Upper lobe of right lung (tissue), 1 donor: ENCODE measurements at regions not wholly inside any gene's neighbourhood (a gene's known extent, or its start where the extent isn't known, plus 50 kb on each side); places are given as distances from the start of the nearest gene placed in this dataset.

Experiments used
- ATAC-seq: fragments of 200-7000 bp; cut with Tn5 transposase; one replicate; pipeline ENCODE4 v1.9.1; 2020; ENCODE audit warnings: mild to moderate bottlenecking, moderate library complexity
- DNase-seq: peaks from one replicate; pipeline ENCODE4 v3.0.0-alpha.2; 2020
- H3K27ac ChIP-seq: fragments of 200-600 bp; one replicate; pipeline ENCODE4 v1.8.0; 2022
- H3K27me3 ChIP-seq: fragments of 200-600 bp; one replicate; pipeline ENCODE4 v1.8.0; 2022; ENCODE audit warnings: mild to moderate bottlenecking
- H3K36me3 ChIP-seq: fragments of 200-600 bp; one replicate; pipeline ENCODE4 v1.8.0; 2022
- H3K4me1 ChIP-seq: fragments of 200-600 bp; one replicate; pipeline ENCODE4 v1.8.0; 2022
- H3K4me3 ChIP-seq: fragments of 200-600 bp; one replicate; pipeline ENCODE4 v1.8.0; 2022; ENCODE audit warnings: mild to moderate bottlenecking
- H3K9me3 ChIP-seq: fragments of 200-600 bp; one replicate; pipeline ENCODE4 v1.8.0; 2022
- CTCF ChIP-seq: fragments of 200-600 bp; IDR thresholded peaks from one replicate; pipeline ENCODE4 v1.8.0; 2022; ENCODE audit warnings: antibody characterized with exemption
- intact Hi-C: fragments of 100-400 bp; cut with DNase I; formaldehyde crosslinking; loops from one replicate; pipeline ENCODE4 v1.11.0; 2022
- donor health status: DM: no; HTN: yes; CAD: no; lungs with severe emphysema.

- no peaks in the 10 kb centered on the region for H3K36me3 ChIP-seq
- ATAC-seq (no peak), DNase-seq (no peak)
- no peak overlapping the region for H3K27ac ChIP-seq
- H3K9me3 ChIP-seq: no peaks in the 10 kb centered on the region
- no peak overlapping the region for H3K4me3 ChIP-seq
- intact Hi-C loops: no loop called here
- no peaks in the 10 kb centered on the region for H3K4me1 ChIP-seq
- no peaks in the 10 kb centered on the region for H3K27me3 ChIP-seq
- no peak for TF ChIP-seq CTCF
These were observed 565.9 kb upstream of the FBXO33 start for GRCh38 chr14:39998114-39998513.

GRCh38 chr14:39991041-39991440, 558.8 kb upstream of the FBXO33 start:
- intact Hi-C loops: no loop called here
- Histone ChIP-seq H3K27ac (no peak overlapping the region), H3K27me3 (no peaks in the 10 kb centered on the region), H3K36me3 (no peaks in the 10 kb centered on the region), H3K4me3 (no peak overlapping the region), H3K4me1 (no peaks in the 10 kb centered on the region), H3K9me3 (no peaks in the 10 kb centered on the region)
- ATAC-seq (no peak), DNase-seq (no peak)
- no peak for TF ChIP-seq CTCF

GRCh38 chr14:39988939-39989338, 556.7 kb upstream of the FBXO33 start:
- no peaks in the 10 kb centered on the region for H3K9me3 ChIP-seq
- no peak for DNase-seq
- intact Hi-C loops: no loop called here
- H3K36me3 ChIP-seq: no peaks in the 10 kb centered on the region
- H3K4me1 ChIP-seq: no peaks in the 10 kb centered on the region
- H3K4me3 ChIP-seq: no peak overlapping the region
- no peaks in the 10 kb centered on the region for H3K27me3 ChIP-seq
- no peak overlapping the region for H3K27ac ChIP-seq
- no peak for ATAC-seq
- peak; percentile 40 for TF ChIP-seq CTCF

DNA sequence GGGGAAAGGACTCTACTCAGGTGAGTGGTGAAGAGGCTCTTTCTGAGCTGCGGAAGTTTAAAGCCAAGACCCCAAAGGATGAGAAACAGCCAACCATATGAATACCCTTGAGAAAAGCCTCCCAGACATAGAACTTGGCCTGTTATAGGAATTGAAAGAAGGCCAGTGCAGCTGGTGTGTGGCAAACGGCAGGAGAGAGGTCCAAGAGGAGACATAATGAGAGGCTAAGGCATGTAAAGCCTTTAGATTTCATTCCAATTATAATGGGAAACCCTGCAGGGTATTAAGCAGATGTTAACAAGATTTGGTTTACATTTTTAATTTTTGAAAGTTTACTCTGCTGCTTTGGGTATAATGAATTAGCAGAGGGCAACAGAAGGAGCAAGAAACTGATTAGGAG, 552.1 kb upstream of the FBXO33 start:
- H3K4me3 ChIP-seq: no peak overlapping the region
- H3K27ac ChIP-seq: no peak overlapping the region
- TF ChIP-seq CTCF: no peak
- DNase-seq (no peak), ATAC-seq (no peak)
- H3K4me1 ChIP-seq: no peaks in the 10 kb centered on the region
- intact Hi-C loops: no loop called here
- no peaks in the 10 kb centered on the region for H3K27me3 ChIP-seq
- no peaks in the 10 kb centered on the region for H3K9me3 ChIP-seq
- H3K36me3 ChIP-seq: no peaks in the 10 kb centered on the region

- ATAC-seq (no peak), DNase-seq (no peak)
- intact Hi-C loops: no loop called here
- TF ChIP-seq CTCF: no peak
- Histone ChIP-seq H3K27ac (no peak overlapping the region), H3K4me3 (no peak overlapping the region), H3K36me3 (no peaks in the 10 kb centered on the region), H3K27me3 (no peaks in the 10 kb centered on the region), H3K9me3 (no peaks in the 10 kb centered on the region), H3K4me1 (no peaks in the 10 kb centered on the region)
These were observed 545.0 kb upstream of the FBXO33 start for GRCh38 chr14:39977198-39977597.

- Histone ChIP-seq H3K4me1 (no peaks in the 10 kb centered on the region), H3K27ac (no peak overlapping the region), H3K4me3 (no peak overlapping the region), H3K9me3 (no peaks in the 10 kb centered on the region), H3K27me3 (no peaks in the 10 kb centered on the region), H3K36me3 (no peaks in the 10 kb centered on the region)
- no peak for TF ChIP-seq CTCF
- intact Hi-C loops: no loop called here
- no peak for ATAC-seq
- no peak for DNase-seq
These were observed 541.8 kb upstream of the FBXO33 start for GRCh38 chr14:39974036-39974435.
